GM18868 (cell line): ENCODE measurements at regions not wholly inside any gene's neighbourhood (a gene's known extent, or its start where the extent isn't known, plus 50 kb on each side); places are given as distances from the start of the nearest gene placed in this dataset.
A peak's percentile ranks its signal among the peaks of the same experiment; 100 is the strongest.

ENCODE experiments used
- ATAC-seq: cut with Tn5 transposase; IDR thresholded peaks from one replicate; pipeline ENCODE4 v1.9.1; 2021; ENCODE audit warnings: mild to moderate bottlenecking, moderate library complexity; ENCODE audit not compliant: unreplicated experiment

DNA sequence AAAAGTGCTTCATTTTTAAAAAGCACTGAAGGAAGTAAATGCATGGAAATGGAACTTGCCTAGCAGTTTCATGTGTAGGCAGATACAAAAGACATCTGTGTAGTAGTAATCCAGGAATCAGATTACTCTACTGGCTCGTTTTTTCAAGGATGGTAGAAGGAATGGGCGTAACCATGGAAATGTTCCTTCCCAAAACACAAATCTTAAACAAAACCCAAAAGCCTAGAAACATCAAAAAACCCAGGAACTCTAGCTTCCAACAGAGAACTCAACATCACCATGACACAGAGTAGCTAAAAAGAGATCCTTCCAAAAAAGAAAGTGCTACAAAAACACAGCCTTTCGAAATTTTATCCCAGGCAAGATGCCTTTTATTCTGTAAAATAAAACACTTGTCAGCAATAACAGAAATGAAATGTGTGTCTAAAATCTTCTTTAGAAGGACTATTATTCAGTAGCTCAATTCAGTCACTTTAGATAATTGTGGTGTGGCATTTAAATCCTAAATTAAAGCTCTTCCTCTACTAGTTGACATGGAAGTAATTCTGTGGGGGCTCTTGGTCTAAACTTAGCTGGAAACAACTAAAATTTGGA, 81.7 kb downstream of the FAM217A start:
- no peak for ATAC-seq

DNA sequence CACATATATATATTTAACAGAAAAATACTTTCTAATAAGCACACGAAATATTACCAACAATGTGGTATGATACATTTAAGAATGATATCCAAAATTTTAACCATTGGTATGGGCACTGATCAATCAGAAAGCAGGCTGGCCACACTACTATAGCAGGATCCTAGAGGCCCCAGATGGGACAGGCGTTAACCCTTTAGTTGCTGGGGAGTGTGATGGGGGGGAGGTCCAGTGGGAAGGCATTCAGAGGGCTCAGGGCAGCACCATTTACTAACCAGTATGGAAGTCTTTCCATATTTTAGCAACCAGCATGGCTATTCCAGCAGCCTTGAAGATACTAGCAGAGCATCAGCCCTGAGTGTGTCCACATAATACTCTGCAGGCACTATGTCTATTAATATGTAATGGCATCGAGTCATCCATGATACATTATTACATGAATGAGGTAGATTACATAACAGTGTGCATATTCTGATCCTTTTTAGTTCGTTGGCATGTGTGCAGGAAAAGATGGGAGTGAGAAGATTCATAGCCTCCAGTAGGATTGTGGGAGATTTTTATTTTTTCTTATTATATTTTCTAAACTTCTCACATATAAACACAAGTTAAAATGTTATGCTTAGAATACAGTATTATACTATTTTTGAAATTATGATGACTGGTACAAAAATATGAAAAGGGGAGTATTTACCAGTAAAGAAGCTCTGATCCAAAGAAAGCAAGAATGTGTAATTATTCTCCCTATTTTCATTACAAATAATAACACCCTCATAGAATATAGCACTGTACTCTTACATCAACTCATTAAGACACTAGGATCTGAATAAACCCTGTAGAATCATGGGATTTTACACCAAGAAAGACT, 78.9 kb downstream of the FAM217A start:
- ATAC-seq: no peak

DNA sequence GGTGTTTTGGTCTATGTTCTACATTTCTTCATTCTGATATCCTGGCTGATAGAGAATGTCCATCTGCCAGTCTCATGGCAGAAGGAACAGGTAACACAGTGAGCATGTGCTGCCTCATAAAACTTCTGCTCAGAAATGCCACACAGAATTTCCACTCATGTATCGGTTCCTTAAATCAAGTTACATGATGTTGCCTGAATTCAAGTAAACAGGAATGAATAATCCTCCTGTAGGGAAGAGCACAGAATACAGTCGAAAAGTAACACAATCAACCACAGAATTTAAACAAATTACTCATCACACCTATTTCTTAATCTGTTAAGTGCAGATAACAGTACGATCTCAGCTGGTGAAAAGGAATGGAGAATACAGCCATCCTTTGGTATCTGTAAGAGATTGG, 74.7 kb downstream of the FAM217A start:
- ATAC-seq: no peak

DNA sequence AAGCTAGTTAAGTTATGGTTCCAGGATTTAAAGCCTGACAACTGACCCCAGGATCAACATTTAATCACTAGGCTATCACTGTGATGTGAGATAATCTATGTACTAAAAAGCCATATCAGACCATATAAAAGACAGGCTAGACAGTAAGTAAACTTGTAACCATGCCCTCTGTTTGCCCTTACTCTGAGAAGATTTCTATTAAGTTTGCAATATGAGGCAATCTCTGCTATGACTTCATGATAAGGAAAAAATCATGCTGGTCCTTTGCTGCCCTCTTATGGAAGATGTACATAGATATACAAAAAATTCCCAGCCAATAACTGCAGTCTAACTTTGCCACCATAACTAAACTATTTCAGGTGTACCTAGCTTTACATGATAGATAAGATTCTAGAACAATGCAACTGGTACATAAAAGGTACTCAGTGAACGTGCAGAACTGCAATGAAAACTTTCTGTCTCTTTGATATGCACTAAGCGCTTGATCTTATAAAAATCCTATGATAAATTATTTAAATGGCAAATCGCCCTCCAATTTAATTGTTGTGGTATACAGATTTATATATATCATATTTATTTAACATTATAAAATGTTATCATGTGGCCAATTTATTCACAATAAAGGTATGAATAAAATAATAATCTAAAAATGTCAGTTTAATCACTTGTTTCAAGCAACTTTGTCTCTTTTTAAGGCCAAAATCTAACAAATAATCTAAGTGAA, 70.5 kb downstream of the FAM217A start:
- no peak for ATAC-seq

DNA sequence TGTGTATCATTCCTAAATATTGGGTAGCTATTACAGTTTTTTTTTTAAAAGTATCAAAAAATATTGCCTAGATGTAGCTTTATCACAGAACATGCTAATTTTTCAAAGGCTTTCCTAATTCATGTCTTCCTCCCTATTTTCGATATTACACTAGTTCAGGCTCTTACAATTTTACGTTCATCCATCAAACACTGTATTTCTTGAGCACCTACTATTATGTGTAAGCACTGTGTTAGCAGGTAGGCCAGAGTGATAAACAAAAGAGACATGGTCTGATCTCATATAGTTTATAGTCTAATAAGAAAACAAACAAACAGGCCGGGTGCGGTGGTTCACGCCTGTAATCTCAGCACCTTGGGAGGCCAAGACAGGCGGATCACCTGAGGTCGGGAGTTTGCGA, 69.5 kb downstream of the FAM217A start:
- no peak for ATAC-seq

DNA sequence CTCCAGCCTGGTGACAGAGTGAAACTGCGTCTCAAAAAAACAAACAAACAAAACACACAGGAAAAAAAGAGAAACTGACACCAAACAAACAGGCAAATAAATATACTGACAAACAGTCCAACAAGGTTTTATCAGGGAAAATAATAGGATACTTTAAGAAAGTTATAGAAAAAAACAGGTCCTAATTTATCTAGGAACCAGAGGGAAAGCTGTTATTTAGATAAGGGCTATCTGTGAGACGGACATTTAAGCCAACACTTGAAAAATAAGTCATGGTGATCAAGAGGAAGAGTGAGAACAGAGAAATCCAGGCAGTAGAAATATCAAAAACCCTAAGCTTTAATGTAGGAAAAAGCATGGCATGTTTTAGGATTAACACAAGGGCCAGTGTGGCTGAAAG, 68.9 kb downstream of the FAM217A start:
- ATAC-seq: no peak

DNA sequence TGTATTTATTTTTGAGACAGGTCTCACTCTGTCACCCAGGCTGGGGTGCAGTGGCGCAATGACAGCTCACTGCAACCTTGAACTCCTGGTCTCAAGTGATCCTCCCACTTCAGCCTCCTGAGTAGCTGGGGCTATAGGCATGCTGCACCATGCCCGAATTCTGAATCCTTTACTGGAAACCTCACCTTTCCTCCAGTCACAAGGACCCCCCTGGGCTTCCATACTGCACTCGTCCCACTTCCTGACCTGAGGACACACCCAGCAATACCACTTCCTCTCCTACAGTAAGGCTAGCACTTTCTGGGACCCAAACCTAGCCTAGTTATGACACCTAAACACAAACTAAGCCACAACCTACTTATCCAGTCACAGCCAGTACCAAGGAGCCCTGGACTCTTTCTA, 68.2 kb downstream of the FAM217A start:
- no peak for ATAC-seq

DNA sequence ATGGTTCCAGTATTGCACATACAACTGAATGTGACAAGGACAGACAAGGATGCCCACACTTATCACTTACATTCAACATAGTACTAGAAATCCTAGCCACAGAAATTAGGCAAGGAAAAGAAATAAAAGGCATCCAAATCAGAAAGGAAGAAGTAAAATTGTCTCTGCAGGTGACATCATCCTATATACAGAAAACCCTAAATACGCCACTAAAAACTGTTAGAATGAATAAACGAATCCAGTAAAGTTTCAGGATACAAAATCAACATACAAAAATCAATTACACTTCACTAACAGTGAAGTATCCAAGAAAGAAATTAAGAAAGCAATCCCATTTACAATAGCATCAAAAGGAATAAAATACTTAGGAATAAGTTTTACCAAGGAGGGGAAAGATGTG, 66.1 kb downstream of the FAM217A start:
- no peak for ATAC-seq

DNA sequence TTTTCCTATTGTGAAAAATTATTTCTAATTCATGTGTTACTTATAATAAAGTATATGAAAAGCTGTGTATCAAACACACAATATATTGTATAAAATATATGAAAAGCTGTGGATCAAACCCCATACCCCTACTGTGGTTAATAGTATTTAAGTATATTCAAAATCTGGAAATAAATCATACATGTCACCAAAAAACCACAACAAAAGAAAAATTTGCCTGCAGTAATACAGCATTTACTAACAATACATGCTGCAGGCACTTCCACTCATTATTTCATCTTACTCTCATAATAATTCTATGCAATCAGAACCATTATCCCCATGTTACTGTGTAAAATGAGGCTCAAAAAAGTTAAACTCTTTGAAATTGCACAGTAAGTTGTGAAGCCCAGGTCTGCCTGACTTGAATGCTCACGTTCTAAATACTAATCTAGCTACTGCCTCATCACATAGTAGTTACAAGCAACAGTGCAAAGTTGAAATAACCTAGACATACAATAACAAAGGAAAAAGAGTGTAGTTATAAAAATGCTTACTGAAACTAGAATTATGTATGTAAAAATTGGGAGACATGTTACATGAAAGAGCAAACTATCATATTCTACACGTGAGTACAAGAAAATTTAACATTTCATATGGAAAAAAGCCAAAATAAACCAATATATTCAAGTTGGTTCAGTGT, 61.7 kb downstream of the FAM217A start:
- no peak for ATAC-seq

DNA sequence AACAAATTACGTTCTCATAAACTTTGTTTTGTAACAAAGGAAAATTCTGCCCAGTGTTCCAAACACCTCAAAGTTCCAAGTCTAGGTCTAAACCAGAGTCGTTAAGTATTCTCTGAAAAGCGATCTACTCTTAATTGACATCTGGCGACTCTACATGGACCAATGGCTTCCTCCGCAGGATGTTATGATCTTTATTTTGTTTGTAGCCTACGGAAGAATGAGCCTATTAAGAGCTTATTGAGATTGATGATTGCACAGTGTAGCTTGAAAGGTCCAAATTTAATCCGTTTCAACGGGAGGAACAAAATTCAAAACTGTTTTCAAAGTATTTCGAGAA, 61.1 kb downstream of the FAM217A start:
- ATAC-seq: no peak

DNA sequence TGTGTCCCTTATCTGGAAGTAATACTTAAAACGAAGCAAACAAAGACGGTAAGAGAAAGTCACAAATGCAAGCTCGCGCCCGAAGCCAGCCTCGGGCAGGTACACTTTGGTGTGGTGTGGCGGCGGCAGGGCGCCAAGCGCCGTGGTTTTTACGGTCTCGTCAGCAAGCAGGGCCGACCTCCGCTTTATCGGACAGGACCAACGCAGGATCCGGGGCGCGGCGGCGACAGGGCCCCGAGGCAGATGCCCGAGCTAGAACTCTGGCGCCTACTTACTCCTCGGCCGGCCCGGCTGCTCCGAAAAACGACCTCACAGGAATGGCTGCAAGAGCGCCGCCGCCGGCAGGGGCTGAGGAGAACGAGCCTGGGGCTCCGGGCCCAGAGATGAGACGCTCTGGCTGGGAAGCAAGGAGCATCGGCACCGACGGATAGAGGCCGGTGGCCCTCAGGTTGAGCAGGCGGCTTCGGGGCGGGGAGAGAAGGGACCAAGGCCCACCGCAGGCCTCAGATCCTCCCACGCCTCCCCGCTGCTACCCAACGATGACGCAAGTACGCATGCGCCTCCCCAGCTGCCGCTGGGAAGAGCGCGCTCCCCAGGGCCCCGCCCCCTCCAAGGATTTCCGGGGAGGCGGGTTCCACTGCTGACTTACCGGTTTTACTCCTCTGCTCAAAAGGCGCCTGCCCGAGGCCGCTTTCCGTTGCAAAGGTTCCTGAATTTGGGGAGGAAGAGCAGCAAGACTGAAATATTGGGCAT, 60.6 kb downstream of the FAM217A start:
- ATAC-seq: peak; percentile 66
